ENCODE measurements at regions not wholly inside any gene's neighbourhood (a gene's known extent, or its start where the extent isn't known, plus 50 kb on each side); places are given as distances from the start of the nearest gene placed in this dataset.

- no peaks in the 10 kb centered on the region for H3K9me3 ChIP-seq (ENCODE audit: control insufficient read depth, insufficient read depth, low read depth, low read length)
Measured at GRCh38 chr2:43134571-43134889, 91.9 kb downstream of the ZFP36L2 start.

GRCh38 chr2:43133708-43134570, 92.5 kb downstream of the ZFP36L2 start:
- H3K4me2 ChIP-seq (ENCODE audit: extremely low read depth, insufficient read depth, low read length), result no peak overlapping the region
- DNase-seq (ENCODE audit: low read depth in 2 of 2), result no peak

More at GRCh38 chr2:43134571-43134889, 91.9 kb downstream of the ZFP36L2 start:
- TF ChIP-seq EZH2 (IDR thresholded peaks at IDR 0.05; ENCODE audit: low read length, missing control alignments) (no peak), CTCF (conservative IDR thresholded peaks at IDR 0.05 in 1 of 2, IDR thresholded peaks at IDR 0.05 in 1 of 2; ENCODE audit: low read depth in 1 of 2, low read length in 2 of 2) (no peak)
- no peak overlapping the region for H3K4me2 ChIP-seq (ENCODE audit: extremely low read depth, insufficient read depth, low read length)
- no peaks in the 10 kb centered on the region for H3K36me3 ChIP-seq (ENCODE audit: control insufficient read depth, insufficient read depth, low read length)
- H3K79me2 ChIP-seq (ENCODE audit: control insufficient read depth, insufficient read depth, low read length), result no peaks in the 10 kb centered on the region
- no peak overlapping the region for H3K4me3 ChIP-seq (replicated peaks in 1 of 4; ENCODE audit: control extremely low read depth in 1 of 4, insufficient read depth in 1 of 4, low read depth in 3 of 4, low read length in 4 of 4)
- H3K27me3 ChIP-seq (ENCODE audit: control insufficient read depth, insufficient read depth, low read length), result no peaks in the 10 kb centered on the region
- no peak overlapping the region for H2AFZ ChIP-seq (ENCODE audit: low read length)
- H3K4me1 ChIP-seq (ENCODE audit: control insufficient read depth, extremely low read depth, insufficient read depth, low read length), result peaks cover 1% of the 10 kb centered on the region
- no peak overlapping the region for H3K27ac ChIP-seq (ENCODE audit: insufficient read depth, low read length)
- H3K9ac ChIP-seq (ENCODE audit: insufficient read depth, low read length), result no peak overlapping the region
- no peaks in the 10 kb centered on the region for H4K20me1 ChIP-seq (ENCODE audit: control insufficient read depth, extremely low read depth, insufficient read depth, low read length)
- DNase-seq (ENCODE audit: low read depth in 2 of 2), result no peak

GRCh38 chr2:43133336-43133707, 93.1 kb downstream of the ZFP36L2 start:
- TF ChIP-seq CTCF (conservative IDR thresholded peaks at IDR 0.05 in 1 of 2, IDR thresholded peaks at IDR 0.05 in 1 of 2; ENCODE audit: low read depth in 1 of 2, low read length in 2 of 2) (no peak), EZH2 (IDR thresholded peaks at IDR 0.05; ENCODE audit: low read length, missing control alignments) (no peak)
- H3K4me3 ChIP-seq (replicated peaks in 1 of 4; ENCODE audit: control extremely low read depth in 1 of 4, insufficient read depth in 1 of 4, low read depth in 3 of 4, low read length in 4 of 4), result no peak overlapping the region
- no peaks in the 10 kb centered on the region for H3K27me3 ChIP-seq (ENCODE audit: control insufficient read depth, insufficient read depth, low read length)
- no peak overlapping the region for H3K27ac ChIP-seq (ENCODE audit: insufficient read depth, low read length)
- H3K9me3 ChIP-seq (ENCODE audit: control insufficient read depth, insufficient read depth, low read depth, low read length), result no peaks in the 10 kb centered on the region
- H3K79me2 ChIP-seq (ENCODE audit: control insufficient read depth, insufficient read depth, low read length), result no peaks in the 10 kb centered on the region
- H2AFZ ChIP-seq (ENCODE audit: low read length), result no peak overlapping the region
- H3K4me1 ChIP-seq (ENCODE audit: control insufficient read depth, extremely low read depth, insufficient read depth, low read length), result no peaks in the 10 kb centered on the region
- no peak overlapping the region for H3K4me2 ChIP-seq (ENCODE audit: extremely low read depth, insufficient read depth, low read length)
- H3K36me3 ChIP-seq (ENCODE audit: control insufficient read depth, insufficient read depth, low read length), result no peaks in the 10 kb centered on the region
- no peak overlapping the region for H3K9ac ChIP-seq (ENCODE audit: insufficient read depth, low read length)
- DNase-seq (ENCODE audit: low read depth in 2 of 2), result no peak
- H4K20me1 ChIP-seq (ENCODE audit: control insufficient read depth, extremely low read depth, insufficient read depth, low read length), result no peaks in the 10 kb centered on the region

More at GRCh38 chr2:43133708-43134570, 92.5 kb downstream of the ZFP36L2 start:
- no peaks in the 10 kb centered on the region for H3K4me1 ChIP-seq (ENCODE audit: control insufficient read depth, extremely low read depth, insufficient read depth, low read length)
- TF ChIP-seq EZH2 (IDR thresholded peaks at IDR 0.05; ENCODE audit: low read length, missing control alignments) (no peak), CTCF (conservative IDR thresholded peaks at IDR 0.05 in 1 of 2, IDR thresholded peaks at IDR 0.05 in 1 of 2; ENCODE audit: low read depth in 1 of 2, low read length in 2 of 2) (no peak)
- no peak overlapping the region for H3K27ac ChIP-seq (ENCODE audit: insufficient read depth, low read length)
- H3K79me2 ChIP-seq (ENCODE audit: control insufficient read depth, insufficient read depth, low read length), result no peaks in the 10 kb centered on the region
- H3K9me3 ChIP-seq (ENCODE audit: control insufficient read depth, insufficient read depth, low read depth, low read length), result no peaks in the 10 kb centered on the region
- H3K36me3 ChIP-seq (ENCODE audit: control insufficient read depth, insufficient read depth, low read length), result no peaks in the 10 kb centered on the region
- H2AFZ ChIP-seq (ENCODE audit: low read length), result no peak overlapping the region
- no peaks in the 10 kb centered on the region for H3K27me3 ChIP-seq (ENCODE audit: control insufficient read depth, insufficient read depth, low read length)
- no peak overlapping the region for H3K4me3 ChIP-seq (replicated peaks in 1 of 4; ENCODE audit: control extremely low read depth in 1 of 4, insufficient read depth in 1 of 4, low read depth in 3 of 4, low read length in 4 of 4)
- no peak overlapping the region for H3K9ac ChIP-seq (ENCODE audit: insufficient read depth, low read length)
- no peaks in the 10 kb centered on the region for H4K20me1 ChIP-seq (ENCODE audit: control insufficient read depth, extremely low read depth, insufficient read depth, low read length)

All from fibroblast of lung (primary cell).